Gastroesophageal sphincter (tissue), 4 donors: ENCODE measurements at regions not wholly inside any gene's neighbourhood (a gene's known extent, or its start where the extent isn't known, plus 50 kb on each side); places are given as distances from the start of the nearest gene placed in this dataset.

Experiments used
- ATAC-seq: fragments of 150-250 bp; one replicate; pipeline ENCODE4 v1.9.1; 2016; ENCODE audit warnings: mild to moderate bottlenecking, moderate library complexity
- H3K27ac ChIP-seq, 4 donors: fragments of 200-600 bp; sonication (generic) in 3 of 4; 1 replicate in 3 of 4; 2 replicates in 1 of 4; pipeline ENCODE4 v1.5.1; 2016 to 2019
- H3K27me3 ChIP-seq: fragments of 200-600 bp; sonication (generic); one replicate; pipeline ENCODE4 v1.5.1; 2019
- H3K36me3 ChIP-seq, 2 donors: fragments of 200-600 bp; sonication (generic); one replicate each; pipeline ENCODE4 v1.5.1; 2019; ENCODE audit warnings: control low read depth in 1 of 2
- H3K4me1 ChIP-seq, 3 donors: fragments of 200-600 bp; sonication (generic); 1 replicate in 2 of 3; 2 replicates in 1 of 3; pipeline ENCODE4 v1.5.1; 2016 to 2019; ENCODE audit warnings: control low read depth in 2 of 3
- H3K4me3 ChIP-seq, 2 donors: fragments of 200-600 bp; sonication (generic); one replicate each; pipeline ENCODE4 v1.5.1; 2019; ENCODE audit warnings: mild to moderate bottlenecking in 1 of 2, moderate library complexity in 1 of 2
- H3K9me3 ChIP-seq, 3 donors: fragments of 200-600 bp; sonication (generic); one replicate each; pipeline ENCODE4 v1.5.1; 2017 to 2019; ENCODE audit warnings: control low read depth in 2 of 3
- CTCF ChIP-seq, 4 experiments: fragments of 200-600 bp in 2 of 4; fragments of 450-650 bp in 2 of 4; sonication (generic) in 1 of 4; IDR thresholded peaks; one replicate each; pipeline ENCODE4 v1.5.1; 2017 to 2019; ENCODE audit warnings: antibody characterized with exemption in 4 of 4, mild to moderate bottlenecking in 2 of 4, moderate library complexity in 2 of 4
- EP300 ChIP-seq: sonication (generic); formaldehyde crosslinking; IDR thresholded peaks from one replicate; pipeline ENCODE4 v1.6.1; 2017; ENCODE audit warnings: antibody characterized with exemption, mild to moderate bottlenecking
- POLR2A ChIP-seq, 2 donors: fragments of 450-650 bp; IDR thresholded peaks; one replicate each; pipeline ENCODE4 v1.6.1; 2017; ENCODE audit warnings: antibody characterized with exemption in 2 of 2, mild to moderate bottlenecking in 2 of 2, moderate library complexity in 1 of 2
- POLR2AphosphoS5 ChIP-seq: sonication (generic); formaldehyde crosslinking; IDR thresholded peaks from one replicate; pipeline ENCODE4 v1.6.1; 2017; ENCODE audit warnings: antibody characterized with exemption
- WGBS, 2 donors: methylation state at CpG; one replicate each; pipeline ENCODE4 v1.1.5; 2018; ENCODE audit warnings: low coverage in 1 of 2; 5-methylcytosine and 5-hydroxymethylcytosine counted together

GRCh38 chr2:236968101-236968879 lies 117.4 kb upstream of the COPS8 start:
- H3K4me3 ChIP-seq, result no peak overlapping the region
- H3K9me3 ChIP-seq, result no peaks in the 10 kb centered on the region
- peak overlapping the region in 1 of 4 donors; percentile 75 for H3K27ac ChIP-seq
- ATAC-seq, result no peak
- H3K4me1 ChIP-seq, result peaks cover 0 to 9% (median 0%) of the 10 kb centered on the region in 3 donors
- peaks cover 25% of the 10 kb centered on the region for H3K27me3 ChIP-seq
- 78 to 85% methylated on average over 2 to 7 of the region's 10 CpGs for WGBS, 2 donors
- no peaks in the 10 kb centered on the region for H3K36me3 ChIP-seq
- no peak for TF ChIP-seq CTCF (IDR thresholded peaks at IDR 0.05)
- no peak for TF ChIP-seq EP300
- TF ChIP-seq POLR2AphosphoS5, result no peak
- no peak for TF ChIP-seq POLR2A (IDR thresholded peaks at IDR 0.05)

GRCh38 chr2:236968880-236969534 lies 116.7 kb upstream of the COPS8 start:
- 83 to 100% methylated on average over 3 to 5 of the region's 10 CpGs for WGBS, 2 donors
- H3K4me1 ChIP-seq, result peaks cover 0 to 9% (median 0%) of the 10 kb centered on the region in 3 donors
- ATAC-seq, result no peak
- no peaks in the 10 kb centered on the region for H3K36me3 ChIP-seq
- H3K27ac ChIP-seq, result peak overlapping the region in 1 of 4 donors; percentile 75
- no peak for TF ChIP-seq CTCF (IDR thresholded peaks at IDR 0.05)
- H3K9me3 ChIP-seq, result no peaks in the 10 kb centered on the region
- H3K27me3 ChIP-seq, result peaks cover 26% of the 10 kb centered on the region
- H3K4me3 ChIP-seq, result no peak overlapping the region

GRCh38 chr2:236969767-236970655 lies 115.7 kb upstream of the COPS8 start:
- Histone ChIP-seq H3K36me3 (no peaks in the 10 kb centered on the region), H3K27ac (peak overlapping the region in 1 of 4 donors; percentile 75), H3K27me3 (peaks cover 33% of the 10 kb centered on the region), H3K9me3 (no peaks in the 10 kb centered on the region), H3K4me3 (no peak overlapping the region), H3K4me1 (peaks cover 0 to 9% (median 0%) of the 10 kb centered on the region in 3 donors)
- WGBS, 2 donors, result 87 to 91% methylated on average over 9 to 10 of the region's 17 CpGs
- no peak for TF ChIP-seq POLR2AphosphoS5
- no peak for TF ChIP-seq EP300
- TF ChIP-seq POLR2A (IDR thresholded peaks at IDR 0.05), result no peak
- no peak for TF ChIP-seq CTCF (IDR thresholded peaks at IDR 0.05)
- no peak for ATAC-seq

GRCh38 chr2:236970656-236971010 lies 115.1 kb upstream of the COPS8 start:
- WGBS, 2 donors, result 80% methylated on average over 1 of the region's 3 CpGs; no CpG with 5 or more reads in 1 of the 2 donors
- H3K4me3 ChIP-seq, result no peak overlapping the region
- H3K27ac ChIP-seq, result peak overlapping the region in 3 of 4 donors; percentile 57 to 76 (median 75)
- peaks cover 0 to 9% (median 0%) of the 10 kb centered on the region in 3 donors for H3K4me1 ChIP-seq
- ATAC-seq, result no peak
- no peaks in the 10 kb centered on the region for H3K36me3 ChIP-seq
- H3K9me3 ChIP-seq, result no peaks in the 10 kb centered on the region
- peaks cover 36% of the 10 kb centered on the region for H3K27me3 ChIP-seq
- TF ChIP-seq POLR2A (IDR thresholded peaks at IDR 0.05), result no peak
- no peak for TF ChIP-seq EP300
- TF ChIP-seq POLR2AphosphoS5, result no peak
- no peak for TF ChIP-seq CTCF (IDR thresholded peaks at IDR 0.05)
